Type B pancreatic cell (in vitro differentiated cells): ENCODE measurements at regions not wholly inside any gene's neighbourhood (a gene's known extent, or its start where the extent isn't known, plus 50 kb on each side); places are given as distances from the start of the nearest gene placed in this dataset.

Source experiments
- DNase-seq: peaks from one replicate; pipeline ENCODE4 v3.0.0; 2021; ENCODE audit warnings: mixed read lengths; ENCODE audit not compliant: unreplicated experiment; ENCODE audit errors: extremely low spot score
- H3K27ac Mint-ChIP-seq: 2 replicates; pipeline ENCODE4 v1.8.0; 2021; ENCODE audit warnings: mild to moderate bottlenecking, mixed read lengths
- H3K27me3 Mint-ChIP-seq: 2 replicates; pipeline ENCODE4 v1.8.0; 2021; ENCODE audit warnings: mixed read lengths
- H3K36me3 Mint-ChIP-seq: 2 replicates; pipeline ENCODE4 v1.8.0; 2021; ENCODE audit warnings: mixed read lengths
- H3K4me1 Mint-ChIP-seq: one replicate; pipeline ENCODE4 v1.8.0; 2021; ENCODE audit warnings: mixed read lengths; ENCODE audit not compliant: unreplicated experiment
- H3K4me3 Mint-ChIP-seq: 2 replicates; pipeline ENCODE4 v1.8.0; 2021; ENCODE audit warnings: mild to moderate bottlenecking, mixed read lengths
- H3K9me3 Mint-ChIP-seq: 2 replicates; pipeline ENCODE4 v1.8.0; 2021; ENCODE audit warnings: mixed read lengths
- CTCF ChIP-seq: fragments of 200-600 bp; sonication (generic); conservative IDR thresholded peaks from 2 replicates; pipeline ENCODE4 v1.5.0; 2021; ENCODE audit warnings: antibody characterized with exemption, mild to moderate bottlenecking

GRCh38 chr5:142225141-142225540, 99.7 kb downstream of the SPRY4 start:
- no peak overlapping the region for H3K27ac Mint-ChIP-seq
- peaks cover 8% of the 10 kb centered on the region for H3K9me3 Mint-ChIP-seq
- H3K27me3 Mint-ChIP-seq = no peaks in the 10 kb centered on the region
- no peak for TF ChIP-seq CTCF
- H3K4me1 Mint-ChIP-seq = peaks cover 30% of the 10 kb centered on the region
- H3K4me3 Mint-ChIP-seq = no peak overlapping the region
- DNase-seq = no peak
- no peaks in the 10 kb centered on the region for H3K36me3 Mint-ChIP-seq

GRCh38 chr5:142222866-142223558, 101.8 kb downstream of the SPRY4 start:
- H3K36me3 Mint-ChIP-seq = no peaks in the 10 kb centered on the region
- H3K4me3 Mint-ChIP-seq = no peak overlapping the region
- no peak for DNase-seq
- H3K9me3 Mint-ChIP-seq = no peaks in the 10 kb centered on the region
- H3K27me3 Mint-ChIP-seq = no peaks in the 10 kb centered on the region
- peak overlapping the region; percentile 79 for H3K27ac Mint-ChIP-seq
- no peak for TF ChIP-seq CTCF
- H3K4me1 Mint-ChIP-seq = peaks cover 30% of the 10 kb centered on the region

GRCh38 chr5:142222225-142222865, 102.5 kb downstream of the SPRY4 start:
- TF ChIP-seq CTCF = no peak
- no peaks in the 10 kb centered on the region for H3K27me3 Mint-ChIP-seq
- H3K27ac Mint-ChIP-seq = no peak overlapping the region
- no peaks in the 10 kb centered on the region for H3K36me3 Mint-ChIP-seq
- DNase-seq = no peak
- H3K4me1 Mint-ChIP-seq = peaks cover 30% of the 10 kb centered on the region
- H3K9me3 Mint-ChIP-seq = no peaks in the 10 kb centered on the region
- no peak overlapping the region for H3K4me3 Mint-ChIP-seq

- DNase-seq = no peak
- no peak overlapping the region for H3K27ac Mint-ChIP-seq
Measured at GRCh38 chr5:142221091-142221860, 103.5 kb downstream of the SPRY4 start.

GRCh38 chr5:142219146-142219545, 105.7 kb downstream of the SPRY4 start:
- Mint-ChIP-seq H3K36me3 (no peaks in the 10 kb centered on the region), H3K4me1 (peaks cover 25% of the 10 kb centered on the region), H3K27ac (no peak overlapping the region), H3K4me3 (no peak overlapping the region), H3K27me3 (no peaks in the 10 kb centered on the region), H3K9me3 (no peaks in the 10 kb centered on the region)
- TF ChIP-seq CTCF = no peak
- no peak for DNase-seq

More at GRCh38 chr5:142221091-142221860, 103.5 kb downstream of the SPRY4 start:
- no peaks in the 10 kb centered on the region for H3K27me3 Mint-ChIP-seq
- H3K4me1 Mint-ChIP-seq = peaks cover 27% of the 10 kb centered on the region
- H3K4me3 Mint-ChIP-seq = no peak overlapping the region
- H3K9me3 Mint-ChIP-seq = no peaks in the 10 kb centered on the region
- TF ChIP-seq CTCF = no peak
- no peaks in the 10 kb centered on the region for H3K36me3 Mint-ChIP-seq
